ENCODE measurements at regions not wholly inside any gene's neighbourhood (a gene's known extent, or its start where the extent isn't known, plus 50 kb on each side); places are given as distances from the start of the nearest gene placed in this dataset.
A peak's percentile ranks its signal among the peaks of the same experiment; 100 is the strongest.

DNA sequence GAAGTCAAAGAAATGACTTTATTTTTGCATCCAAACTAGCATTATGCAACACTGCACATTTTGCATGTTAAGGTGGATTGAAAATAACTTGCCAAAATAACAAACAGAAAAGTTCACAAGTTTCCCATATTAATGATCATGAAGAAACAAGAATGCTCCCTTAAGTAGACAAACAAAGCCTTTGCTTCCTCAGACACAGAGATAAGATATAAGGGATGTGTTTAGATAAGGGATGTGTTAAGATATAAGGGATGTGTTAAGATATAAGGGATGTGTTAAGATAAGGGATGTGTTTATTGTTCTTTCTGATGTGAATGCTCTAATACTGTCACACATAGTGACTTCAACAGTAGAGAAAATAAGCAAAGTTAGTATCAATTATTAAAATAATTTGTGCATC lies 174.8 kb downstream of the GABRG2 start:
- Histone ChIP-seq H4K20me1 (ENCODE audit: insufficient read depth, poor library complexity, severe bottlenecking) (no peaks in the 10 kb centered on the region), H3K4me3 (no peak overlapping the region), H3K36me3 (replicated peaks; ENCODE audit: insufficient read depth, low read depth) (no peaks in the 10 kb centered on the region), H3K27ac (no peak overlapping the region), H2AFZ (no peak overlapping the region), H3K27me3 (no peaks in the 10 kb centered on the region), H3K9me3 (ENCODE audit: low read depth) (no peaks in the 10 kb centered on the region), H3K4me2 (no peak overlapping the region), H3K4me1 (ENCODE audit: insufficient read depth) (no peaks in the 10 kb centered on the region), H3K9me2 (replicated peaks; ENCODE audit: insufficient read depth) (no peaks in the 10 kb centered on the region), H3K79me2 (no peaks in the 10 kb centered on the region)
- TF ChIP-seq, protein P1, sequence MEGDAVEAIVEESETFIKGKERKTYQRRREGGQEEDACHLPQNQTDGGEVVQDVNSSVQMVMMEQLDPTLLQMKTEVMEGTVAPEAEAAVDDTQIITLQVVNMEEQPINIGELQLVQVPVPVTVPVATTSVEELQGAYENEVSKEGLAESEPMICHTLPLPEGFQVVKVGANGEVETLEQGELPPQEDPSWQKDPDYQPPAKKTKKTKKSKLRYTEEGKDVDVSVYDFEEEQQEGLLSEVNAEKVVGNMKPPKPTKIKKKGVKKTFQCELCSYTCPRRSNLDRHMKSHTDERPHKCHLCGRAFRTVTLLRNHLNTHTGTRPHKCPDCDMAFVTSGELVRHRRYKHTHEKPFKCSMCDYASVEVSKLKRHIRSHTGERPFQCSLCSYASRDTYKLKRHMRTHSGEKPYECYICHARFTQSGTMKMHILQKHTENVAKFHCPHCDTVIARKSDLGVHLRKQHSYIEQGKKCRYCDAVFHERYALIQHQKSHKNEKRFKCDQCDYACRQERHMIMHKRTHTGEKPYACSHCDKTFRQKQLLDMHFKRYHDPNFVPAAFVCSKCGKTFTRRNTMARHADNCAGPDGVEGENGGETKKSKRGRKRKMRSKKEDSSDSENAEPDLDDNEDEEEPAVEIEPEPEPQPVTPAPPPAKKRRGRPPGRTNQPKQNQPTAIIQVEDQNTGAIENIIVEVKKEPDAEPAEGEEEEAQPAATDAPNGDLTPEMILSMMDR (IDR thresholded peaks at IDR 0.05; ENCODE audit: poor library complexity) = no peak
- TF ChIP-seq EZH2 (IDR thresholded peaks at IDR 0.05; ENCODE audit: borderline replicate concordance) (no peak), EZH2phosphoT487 (IDR thresholded peaks at IDR 0.05; ENCODE audit: low read depth, severe bottlenecking, unreplicated experiment) (no peak)
- DNase-seq (ENCODE audit: low spot score) = no peak

DNA sequence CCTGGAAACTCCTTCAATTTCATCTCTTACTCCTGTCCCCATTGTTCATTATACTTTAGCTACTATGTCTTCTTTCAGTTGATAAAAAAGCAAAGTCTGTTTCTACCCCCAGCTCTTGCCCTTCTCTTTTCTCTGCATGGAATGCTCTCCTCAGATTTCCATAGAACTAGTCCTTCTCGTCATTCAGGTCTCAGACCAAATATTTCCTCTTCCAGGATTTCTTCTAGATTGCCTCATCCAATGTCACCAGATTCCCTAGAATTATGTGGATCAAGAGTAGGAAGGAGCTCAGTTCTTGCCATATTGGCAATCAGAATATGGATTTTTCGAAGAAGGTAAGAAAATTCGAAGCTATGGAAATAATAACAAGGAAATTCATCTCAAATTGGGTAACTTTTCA lies 176.1 kb downstream of the GABRG2 start:
- 78% methylated on average over 3 of the region's 3 CpGs for WGBS (ENCODE audit: low lambda C conversion rate, missing lambda C conversion rate)
- H4K20me1 ChIP-seq (ENCODE audit: insufficient read depth, poor library complexity, severe bottlenecking) = no peaks in the 10 kb centered on the region
- no peaks in the 10 kb centered on the region for H3K79me2 ChIP-seq
- H3K4me3 ChIP-seq = no peak overlapping the region
- H2AFZ ChIP-seq = no peak overlapping the region
- no peaks in the 10 kb centered on the region for H3K27me3 ChIP-seq
- H3K36me3 ChIP-seq (replicated peaks; ENCODE audit: insufficient read depth, low read depth) = no peaks in the 10 kb centered on the region
- no peak overlapping the region for H3K27ac ChIP-seq
- TF ChIP-seq, protein P1 (IDR thresholded peaks at IDR 0.05; ENCODE audit: poor library complexity) = no peak
- TF ChIP-seq EZH2phosphoT487 (IDR thresholded peaks at IDR 0.05; ENCODE audit: low read depth, severe bottlenecking, unreplicated experiment) (no peak), EZH2 (IDR thresholded peaks at IDR 0.05; ENCODE audit: borderline replicate concordance) (no peak)
- H3K9me3 ChIP-seq (ENCODE audit: low read depth) = no peaks in the 10 kb centered on the region
- DNase-seq (ENCODE audit: low spot score) = no peak
- H3K9me2 ChIP-seq (replicated peaks; ENCODE audit: insufficient read depth) = no peaks in the 10 kb centered on the region
- no peaks in the 10 kb centered on the region for H3K4me1 ChIP-seq (ENCODE audit: insufficient read depth)
- H3K4me2 ChIP-seq = no peak overlapping the region

DNA sequence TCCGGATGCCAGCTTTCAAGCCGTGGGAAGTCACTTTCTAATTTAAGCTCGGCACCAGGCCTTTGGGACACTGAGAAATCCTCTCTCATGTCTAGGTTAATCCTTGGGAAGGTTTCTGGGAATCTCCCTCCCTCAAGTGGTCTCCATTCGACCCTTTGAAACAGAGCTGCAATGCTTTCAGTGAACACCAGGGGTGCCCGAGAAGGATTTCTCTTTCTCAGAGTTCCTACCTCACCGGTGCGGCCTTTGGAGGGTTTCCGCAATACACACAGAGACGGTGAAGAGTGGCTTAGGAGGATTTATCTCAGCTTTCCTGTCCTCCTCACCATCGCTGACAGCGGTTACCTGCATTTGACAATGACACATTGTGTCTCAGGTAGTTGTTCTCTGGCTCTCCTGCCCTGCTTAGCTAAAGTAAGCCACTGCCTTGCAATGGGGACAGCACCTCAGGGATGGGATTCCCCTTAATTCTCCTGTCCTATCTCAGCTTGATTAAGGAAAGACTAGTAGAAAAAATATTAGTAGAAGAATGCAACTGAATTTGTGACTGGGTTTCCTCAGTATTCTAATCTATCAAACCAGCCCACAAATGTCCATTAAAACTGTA lies 180.6 kb downstream of the GABRG2 start:
- H3K4me2 ChIP-seq = no peak overlapping the region
- no peaks in the 10 kb centered on the region for H3K27me3 ChIP-seq
- no peaks in the 10 kb centered on the region for H3K9me3 ChIP-seq (ENCODE audit: low read depth)

More for the DNA sequence above, 180.6 kb downstream of the GABRG2 start:
- TF ChIP-seq, protein P1 (IDR thresholded peaks at IDR 0.05; ENCODE audit: poor library complexity) = peak; percentile 3
- no peak for TF ChIP-seq EZH2phosphoT487 (IDR thresholded peaks at IDR 0.05; ENCODE audit: low read depth, severe bottlenecking, unreplicated experiment)
- 74% methylated on average over 11 of the region's 11 CpGs for WGBS (ENCODE audit: low lambda C conversion rate, missing lambda C conversion rate)
- Histone ChIP-seq H2AFZ (no peak overlapping the region), H3K9me2 (replicated peaks; ENCODE audit: insufficient read depth) (no peaks in the 10 kb centered on the region), H3K79me2 (no peaks in the 10 kb centered on the region), H3K4me3 (no peak overlapping the region), H3K27ac (no peak overlapping the region), H4K20me1 (ENCODE audit: insufficient read depth, poor library complexity, severe bottlenecking) (no peaks in the 10 kb centered on the region), H3K4me1 (ENCODE audit: insufficient read depth) (no peaks in the 10 kb centered on the region), H3K36me3 (replicated peaks; ENCODE audit: insufficient read depth, low read depth) (no peaks in the 10 kb centered on the region)
- peak; percentile 24 for DNase-seq (ENCODE audit: low spot score)
